Esophagus muscularis mucosa (tissue), 4 donors: ENCODE measurements at regions not wholly inside any gene's neighbourhood (a gene's known extent, or its start where the extent isn't known, plus 50 kb on each side); places are given as distances from the start of the nearest gene placed in this dataset.

ENCODE experiments used
- CTCF ChIP-seq, 3 experiments: fragments of 200-600 bp in 2 of 3; fragments of 450-650 bp in 1 of 3; sonication (generic) in 2 of 3; IDR thresholded peaks; one replicate each; pipeline ENCODE4 v1.5.1; 2017 to 2019; ENCODE audit warnings: antibody characterized with exemption in 3 of 3, mild to moderate bottlenecking in 2 of 3, moderate library complexity in 1 of 3
- EP300 ChIP-seq: sonication (generic); formaldehyde crosslinking; IDR thresholded peaks from one replicate; pipeline ENCODE4 v1.6.1; 2017; ENCODE audit warnings: antibody characterized with exemption
- POLR2A ChIP-seq: fragments of 450-650 bp; IDR thresholded peaks from one replicate; pipeline ENCODE4 v1.6.1; 2017; ENCODE audit warnings: antibody characterized with exemption, moderate library complexity, mild to moderate bottlenecking, low read depth
- POLR2AphosphoS5 ChIP-seq, 2 donors: sonication (generic); formaldehyde crosslinking; IDR thresholded peaks; one replicate each; pipeline ENCODE4 v1.6.1; 2017; ENCODE audit warnings: antibody characterized with exemption in 2 of 2

DNA sequence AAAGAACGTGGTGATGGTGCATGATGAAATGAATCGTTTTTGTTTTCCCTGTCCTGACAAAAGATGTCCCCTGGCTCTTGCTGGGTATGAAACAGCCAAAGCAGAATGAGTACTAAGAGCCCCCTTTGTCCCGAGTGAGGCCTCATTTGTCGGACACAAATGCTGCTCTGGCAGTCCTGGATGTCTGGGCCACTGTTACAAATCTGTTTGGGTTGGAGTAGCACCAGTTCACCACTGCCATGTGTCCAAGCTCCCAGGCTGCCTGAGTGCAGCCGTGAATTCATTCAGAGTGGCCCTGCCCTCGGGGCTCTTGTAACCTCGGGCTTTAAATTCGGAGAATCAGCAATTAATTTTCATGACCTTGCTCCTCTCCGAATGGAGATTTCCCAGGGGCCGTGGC is 182.4 kb downstream of the NUFIP1 start:
- TF ChIP-seq POLR2A, result no peak
- no peak for TF ChIP-seq CTCF (IDR thresholded peaks at IDR 0.05)
- TF ChIP-seq POLR2AphosphoS5 (IDR thresholded peaks at IDR 0.05), result no peak
- TF ChIP-seq EP300, result no peak
